HEK293 (cell line): ENCODE measurements at regions not wholly inside any gene's neighbourhood (a gene's known extent, or its start where the extent isn't known, plus 50 kb on each side); places are given as distances from the start of the nearest gene placed in this dataset.

Experiments
- BCL11B ChIP-seq: fragments of 450-650 bp; formaldehyde crosslinking; IDR thresholded peaks from 2 replicates; pipeline ENCODE4 v1.5.1; 2016; ENCODE audit warnings: low read depth, missing biosample characterization, missing genetic modification characterization
- GFI1B ChIP-seq: fragments of 450-650 bp; formaldehyde crosslinking; IDR thresholded peaks from 2 replicates; pipeline ENCODE4 v1.5.1; 2016; ENCODE audit warnings: missing biosample characterization, missing genetic modification characterization
- HOXD13 ChIP-seq: sonication (generic); formaldehyde crosslinking; IDR thresholded peaks from 2 replicates; pipeline ENCODE4 v1.8.0; 2022; ENCODE audit warnings: missing genetic modification reagents, borderline replicate concordance
- KLF10 ChIP-seq: fragments of 450-650 bp; IDR thresholded peaks from 2 replicates; pipeline ENCODE4 v1.5.1; 2018; ENCODE audit warnings: missing biosample characterization, mild to moderate bottlenecking, missing genetic modification characterization
- OSR2 ChIP-seq: fragments of 450-650 bp; formaldehyde crosslinking; IDR thresholded peaks from 2 replicates; pipeline ENCODE4 v1.5.1; 2016; ENCODE audit warnings: missing biosample characterization, missing genetic modification characterization
- RBAK ChIP-seq: fragments of 450-650 bp; formaldehyde crosslinking; IDR thresholded peaks from 2 replicates; pipeline ENCODE4 v1.5.1; 2016; ENCODE audit warnings: missing biosample characterization, missing genetic modification characterization
- REPIN1 ChIP-seq: fragments of 450-650 bp; formaldehyde crosslinking; IDR thresholded peaks from 2 replicates; pipeline ENCODE4 v1.5.1; 2017; ENCODE audit warnings: missing biosample characterization, missing genetic modification characterization, low read depth
- SCRT1 ChIP-seq: fragments of 450-650 bp; formaldehyde crosslinking; IDR thresholded peaks from 2 replicates; pipeline ENCODE4 v1.5.1; 2016; ENCODE audit warnings: missing biosample characterization, missing genetic modification characterization, borderline replicate concordance
- SETDB1 ChIP-seq: IDR thresholded peaks from one replicate; pipeline ENCODE4 v1.6.1; 2017; ENCODE audit warnings: mild to moderate bottlenecking, low read length, moderate library complexity, mixed read lengths; ENCODE audit not compliant: insufficient read length
- SP2 ChIP-seq: fragments of 450-650 bp; formaldehyde crosslinking; IDR thresholded peaks from 2 replicates; pipeline ENCODE4 v1.5.1; 2016; ENCODE audit warnings: missing biosample characterization, missing genetic modification characterization
- TCF7L2 ChIP-seq: IDR thresholded peaks from 2 replicates; pipeline ENCODE4 v1.6.1; 2011; ENCODE audit warnings: low read depth, mild to moderate bottlenecking, inconsistent platforms, low read length, moderate library complexity, borderline replicate concordance
- WT1 ChIP-seq: fragments of 450-650 bp; formaldehyde crosslinking; IDR thresholded peaks from 2 replicates; pipeline ENCODE4 v1.5.1; 2016; ENCODE audit warnings: missing biosample characterization, missing genetic modification characterization
- ZBTB17 ChIP-seq: fragments of 450-650 bp; formaldehyde crosslinking; IDR thresholded peaks from 2 replicates; pipeline ENCODE4 v1.5.1; 2016; ENCODE audit warnings: missing biosample characterization, missing genetic modification characterization
- ZNF138 ChIP-seq: fragments of 450-650 bp; formaldehyde crosslinking; IDR thresholded peaks from 2 replicates; pipeline ENCODE4 v1.5.1; 2016; ENCODE audit warnings: missing biosample characterization, missing genetic modification characterization, borderline replicate concordance
- ZNF202 ChIP-seq: fragments of 450-650 bp; formaldehyde crosslinking; IDR thresholded peaks from 2 replicates; pipeline ENCODE4 v1.5.1; 2016; ENCODE audit warnings: missing biosample characterization, missing genetic modification characterization, borderline replicate concordance
- ZNF24 ChIP-seq: fragments of 450-650 bp; formaldehyde crosslinking; IDR thresholded peaks from 2 replicates; pipeline ENCODE4 v1.5.1; 2016; ENCODE audit warnings: missing biosample characterization, missing genetic modification characterization
- ZNF26 ChIP-seq: fragments of 450-650 bp; formaldehyde crosslinking; IDR thresholded peaks from 2 replicates; pipeline ENCODE4 v1.5.1; 2016; ENCODE audit warnings: missing biosample characterization, missing genetic modification characterization
- ZNF311 ChIP-seq: fragments of 450-650 bp; formaldehyde crosslinking; IDR thresholded peaks from 2 replicates; pipeline ENCODE4 v1.5.1; 2017; ENCODE audit warnings: missing biosample characterization, missing genetic modification characterization, borderline replicate concordance
- ZNF341 ChIP-seq: fragments of 450-650 bp; formaldehyde crosslinking; IDR thresholded peaks from 2 replicates; pipeline ENCODE4; 2016; ENCODE audit warnings: low read depth, missing biosample characterization, missing genetic modification characterization
- ZNF354C ChIP-seq: fragments of 450-650 bp; formaldehyde crosslinking; IDR thresholded peaks from 2 replicates; pipeline ENCODE4 v1.5.1; 2016; ENCODE audit warnings: missing biosample characterization, missing genetic modification characterization, low read depth, borderline replicate concordance
- ZNF362 ChIP-seq: fragments of 450-650 bp; formaldehyde crosslinking; IDR thresholded peaks from 2 replicates; pipeline ENCODE4 v1.5.1; 2016; ENCODE audit warnings: missing biosample characterization, missing genetic modification characterization
- ZNF394 ChIP-seq: fragments of 450-650 bp; formaldehyde crosslinking; IDR thresholded peaks from 2 replicates; pipeline ENCODE4 v1.5.1; 2016; ENCODE audit warnings: missing biosample characterization, missing genetic modification characterization, mild to moderate bottlenecking, moderate library complexity, borderline replicate concordance
- ZNF423 ChIP-seq: fragments of 450-650 bp; formaldehyde crosslinking; IDR thresholded peaks from 2 replicates; pipeline ENCODE4 v1.5.1; 2016; ENCODE audit warnings: missing biosample characterization, missing genetic modification characterization
- ZNF48 ChIP-seq: fragments of 450-650 bp; formaldehyde crosslinking; IDR thresholded peaks from 2 replicates; pipeline ENCODE4 v1.5.1; 2016; ENCODE audit warnings: missing biosample characterization, missing genetic modification characterization
- ZNF510 ChIP-seq: fragments of 450-650 bp; formaldehyde crosslinking; IDR thresholded peaks from 2 replicates; pipeline ENCODE4 v1.5.1; 2018; ENCODE audit warnings: mild to moderate bottlenecking, missing genetic modification characterization, missing biosample characterization; ENCODE audit not compliant: insufficient replicate concordance
- ZNF558 ChIP-seq: fragments of 450-650 bp; formaldehyde crosslinking; IDR thresholded peaks from 2 replicates; pipeline ENCODE4 v1.5.1; 2016; ENCODE audit warnings: missing biosample characterization, missing genetic modification characterization
- ZNF658 ChIP-seq: fragments of 450-650 bp; formaldehyde crosslinking; IDR thresholded peaks from 2 replicates; pipeline ENCODE4; 2016; ENCODE audit warnings: missing biosample characterization, missing genetic modification characterization
- ZNF707 ChIP-seq: fragments of 450-650 bp; formaldehyde crosslinking; IDR thresholded peaks from 2 replicates; pipeline ENCODE4 v1.5.1; 2016; ENCODE audit warnings: missing biosample characterization, missing genetic modification characterization
- ZNF768 ChIP-seq: fragments of 450-650 bp; formaldehyde crosslinking; IDR thresholded peaks from 2 replicates; pipeline ENCODE4 v1.5.1; 2018; ENCODE audit warnings: missing biosample characterization, mild to moderate bottlenecking, missing genetic modification characterization
- ZNF791 ChIP-seq: fragments of 450-650 bp; formaldehyde crosslinking; IDR thresholded peaks from 2 replicates; pipeline ENCODE4 v1.5.1; 2016; ENCODE audit warnings: missing biosample characterization, missing genetic modification characterization
- ZNF837 ChIP-seq: fragments of 450-650 bp; formaldehyde crosslinking; IDR thresholded peaks from 2 replicates; pipeline ENCODE4 v1.5.1; 2016; ENCODE audit warnings: missing biosample characterization, missing genetic modification characterization
- ZNF843 ChIP-seq: fragments of 450-650 bp; formaldehyde crosslinking; IDR thresholded peaks from 2 replicates; pipeline ENCODE4 v1.5.1; 2016; ENCODE audit warnings: missing biosample characterization, missing genetic modification characterization
- ZXDB ChIP-seq: fragments of 450-650 bp; formaldehyde crosslinking; IDR thresholded peaks from 2 replicates; pipeline ENCODE4 v1.5.1; 2016; ENCODE audit warnings: missing biosample characterization, missing genetic modification characterization
- TF ChIP-seq, protein P1 (sequence below): fragments of 450-650 bp; formaldehyde crosslinking; IDR thresholded peaks from 2 replicates; pipeline ENCODE4 v1.5.1; 2017; ENCODE audit warnings: missing biosample characterization, missing genetic modification characterization
- TF ChIP-seq, protein P2 (sequence below): fragments of 450-650 bp; formaldehyde crosslinking; IDR thresholded peaks from 2 replicates; pipeline ENCODE4 v1.5.1; 2017; ENCODE audit warnings: missing biosample characterization, missing genetic modification characterization

DNA sequence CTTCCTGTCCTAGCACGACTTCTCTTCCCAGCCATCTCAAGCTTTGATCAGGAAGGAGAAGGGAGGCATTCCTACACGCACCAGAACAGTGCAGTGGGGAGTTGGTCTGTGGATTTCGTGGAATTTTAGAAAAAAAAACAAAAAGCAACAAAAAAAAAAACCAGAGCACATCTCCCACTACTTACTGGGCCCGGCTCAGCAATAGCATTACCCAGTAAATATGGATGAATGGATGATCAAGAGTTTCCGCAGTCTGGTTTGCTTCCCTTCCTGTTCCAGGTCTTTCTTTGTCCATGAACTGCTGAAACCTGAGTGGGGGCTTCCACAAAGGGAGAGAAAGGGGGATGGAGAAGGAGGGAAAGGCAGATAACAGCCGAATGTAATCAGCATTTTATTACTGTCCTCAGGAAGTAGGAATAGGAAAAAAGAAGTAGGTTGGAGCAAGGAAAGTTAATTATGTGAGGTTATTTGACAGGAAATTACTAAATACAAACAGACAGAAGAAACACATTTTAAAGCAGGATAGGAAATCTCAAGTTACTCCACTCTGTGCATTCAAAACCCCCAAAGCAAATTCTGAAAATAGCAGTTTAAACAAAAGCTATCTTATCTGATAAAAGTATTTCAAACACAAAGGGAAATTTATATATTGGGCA is 349.0 kb downstream of the PRL start (continued):
- no peak for TF ChIP-seq ZNF558
- no peak for TF ChIP-seq ZNF510
- TF ChIP-seq ZNF837 (tag by site-specific recombination) = no peak
- no peak for TF ChIP-seq ZNF791 (tag by site-specific recombination)
- no peak for TF ChIP-seq ZNF48
- TF ChIP-seq ZNF423 (tag by site-specific recombination) = no peak
- peak; percentile 62 for TF ChIP-seq WT1 (tag by site-specific recombination)
- TF ChIP-seq ZNF202 (tag by site-specific recombination) = no peak
- no peak for TF ChIP-seq ZNF768 (tag by site-specific recombination)
- no peak for TF ChIP-seq ZBTB17 (tag by site-specific recombination)
- peak; percentile 57; the same call in 1 of the 2 replicates for TF ChIP-seq TCF7L2
- TF ChIP-seq ZNF394 (tag by site-specific recombination) = no peak
- no peak for TF ChIP-seq KLF10 (tag by site-specific recombination)
- peak; percentile 19; the same call in 1 of the 2 replicates for TF ChIP-seq HOXD13 (CRISPR knock-in tag)
- TF ChIP-seq REPIN1 = no peak
- TF ChIP-seq, protein P1, sequence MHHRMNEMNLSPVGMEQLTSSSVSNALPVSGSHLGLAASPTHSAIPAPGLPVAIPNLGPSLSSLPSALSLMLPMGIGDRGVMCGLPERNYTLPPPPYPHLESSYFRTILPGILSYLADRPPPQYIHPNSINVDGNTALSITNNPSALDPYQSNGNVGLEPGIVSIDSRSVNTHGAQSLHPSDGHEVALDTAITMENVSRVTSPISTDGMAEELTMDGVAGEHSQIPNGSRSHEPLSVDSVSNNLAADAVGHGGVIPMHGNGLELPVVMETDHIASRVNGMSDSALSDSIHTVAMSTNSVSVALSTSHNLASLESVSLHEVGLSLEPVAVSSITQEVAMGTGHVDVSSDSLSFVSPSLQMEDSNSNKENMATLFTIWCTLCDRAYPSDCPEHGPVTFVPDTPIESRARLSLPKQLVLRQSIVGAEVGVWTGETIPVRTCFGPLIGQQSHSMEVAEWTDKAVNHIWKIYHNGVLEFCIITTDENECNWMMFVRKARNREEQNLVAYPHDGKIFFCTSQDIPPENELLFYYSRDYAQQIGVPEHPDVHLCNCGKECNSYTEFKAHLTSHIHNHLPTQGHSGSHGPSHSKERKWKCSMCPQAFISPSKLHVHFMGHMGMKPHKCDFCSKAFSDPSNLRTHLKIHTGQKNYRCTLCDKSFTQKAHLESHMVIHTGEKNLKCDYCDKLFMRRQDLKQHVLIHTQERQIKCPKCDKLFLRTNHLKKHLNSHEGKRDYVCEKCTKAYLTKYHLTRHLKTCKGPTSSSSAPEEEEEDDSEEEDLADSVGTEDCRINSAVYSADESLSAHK (tag by site-specific recombination) = peak; percentile 49
- TF ChIP-seq ZNF26 = no peak
- TF ChIP-seq ZNF354C (tag by site-specific recombination) = no peak
- no peak for TF ChIP-seq RBAK
- TF ChIP-seq SETDB1 = no peak
- no peak for TF ChIP-seq ZNF658
- peak; percentile 58 for TF ChIP-seq OSR2 (tag by site-specific recombination)
- peak; percentile 49; the same call in 1 of the 2 replicates for TF ChIP-seq ZNF843 (tag by site-specific recombination)
- peak; percentile 37; the same call in 1 of the 2 replicates for TF ChIP-seq GFI1B
- TF ChIP-seq, protein P2, sequence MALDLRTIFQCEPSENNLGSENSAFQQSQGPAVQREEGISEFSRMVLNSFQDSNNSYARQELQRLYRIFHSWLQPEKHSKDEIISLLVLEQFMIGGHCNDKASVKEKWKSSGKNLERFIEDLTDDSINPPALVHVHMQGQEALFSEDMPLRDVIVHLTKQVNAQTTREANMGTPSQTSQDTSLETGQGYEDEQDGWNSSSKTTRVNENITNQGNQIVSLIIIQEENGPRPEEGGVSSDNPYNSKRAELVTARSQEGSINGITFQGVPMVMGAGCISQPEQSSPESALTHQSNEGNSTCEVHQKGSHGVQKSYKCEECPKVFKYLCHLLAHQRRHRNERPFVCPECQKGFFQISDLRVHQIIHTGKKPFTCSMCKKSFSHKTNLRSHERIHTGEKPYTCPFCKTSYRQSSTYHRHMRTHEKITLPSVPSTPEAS (tag by site-specific recombination) = no peak
- TF ChIP-seq ZNF311 (tag by site-specific recombination) = no peak
- TF ChIP-seq ZNF341 (tag by site-specific recombination) = no peak
- TF ChIP-seq ZXDB = peak; percentile 81
- no peak for TF ChIP-seq ZNF24 (tag by site-specific recombination)
- TF ChIP-seq ZNF707 (tag by site-specific recombination) = no peak
- TF ChIP-seq SCRT1 (tag by site-specific recombination) = no peak
- no peak for TF ChIP-seq BCL11B (tag by site-specific recombination)
- no peak for TF ChIP-seq ZNF138 (tag by site-specific recombination)
- no peak; the same call in 1 of the 2 replicates for TF ChIP-seq ZNF362 (tag by site-specific recombination)
- TF ChIP-seq SP2 (tag by site-specific recombination) = no peak
